Heart left ventricle (tissue), 16 donors: ENCODE measurements at regions not wholly inside any gene's neighbourhood (a gene's known extent, or its start where the extent isn't known, plus 50 kb on each side); places are given as distances from the start of the nearest gene placed in this dataset.

Experiments used
- ATAC-seq, 4 donors: fragments of 200-7000 bp; cut with Tn5 transposase; one replicate each; pipeline ENCODE4 v1.9.1; 2020 to 2022; ENCODE audit warnings: moderate library complexity in 4 of 4, mild to moderate bottlenecking in 3 of 4, moderate number of reproducible peaks in 1 of 4
- DNase-seq, 5 donors: peaks; one replicate each; pipeline ENCODE4 v3.0.0-alpha.2; 2020
- H3K27ac ChIP-seq, 12 donors: fragments of 200-600 bp; sonication (generic) in 4 of 12; one replicate each; pipeline versions ENCODE4 v1.5.0 to v1.8.0; 2016 to 2022; ENCODE audit warnings: mild to moderate bottlenecking in 2 of 12
- H3K27me3 ChIP-seq, 9 donors: fragments of 200-600 bp; sonication (generic) in 2 of 9; one replicate each; pipeline versions ENCODE4 v1.5.1 to v1.8.0; 2016 to 2022; ENCODE audit warnings: mild to moderate bottlenecking in 3 of 9
- H3K36me3 ChIP-seq, 9 donors: fragments of 200-600 bp; sonication (generic) in 2 of 9; one replicate each; pipeline versions ENCODE4 v1.5.0 to v1.8.0; 2018 to 2022; ENCODE audit warnings: mild to moderate bottlenecking in 2 of 9
- H3K4me1 ChIP-seq, 12 donors: fragments of 200-600 bp; sonication (generic) in 4 of 12; one replicate each; pipeline versions ENCODE4 v1.5.0 to v1.8.0; 2016 to 2022; ENCODE audit warnings: mild to moderate bottlenecking in 3 of 12
- H3K4me3 ChIP-seq, 12 donors: fragments of 200-600 bp; sonication (generic) in 4 of 12; one replicate each; pipeline versions ENCODE4 v1.5.0 to v1.8.0; 2017 to 2022; ENCODE audit warnings: mild to moderate bottlenecking in 9 of 12, moderate library complexity in 4 of 12
- H3K9me3 ChIP-seq, 12 donors: fragments of 200-600 bp; sonication (generic) in 4 of 12; one replicate each; pipeline versions ENCODE4 v1.5.0 to v1.8.0; 2016 to 2022; ENCODE audit warnings: mild to moderate bottlenecking in 1 of 12
- CTCF ChIP-seq, 12 donors: fragments of 200-600 bp; sonication (generic) in 4 of 12; IDR thresholded peaks; one replicate each; pipeline versions ENCODE4 v1.5.0 to v1.8.0; 2018 to 2022; ENCODE audit warnings: antibody characterized with exemption in 12 of 12, mild to moderate bottlenecking in 5 of 12
- POLR2A ChIP-seq, 2 donors: fragments of 450-650 bp; IDR thresholded peaks; one replicate each; pipeline ENCODE4 v1.6.1; 2017; ENCODE audit warnings: antibody characterized with exemption in 2 of 2, mild to moderate bottlenecking in 2 of 2, moderate library complexity in 2 of 2
- WGBS, 4 donors: extraction: QIAGEN DNeasy Blood & Tissue Kit in 2 of 4; methylation state at CpG; one replicate each; pipeline versions ENCODE4 v1.1.5 to v1.1.7; 2013 to 2018; 5-methylcytosine and 5-hydroxymethylcytosine counted together
- intact Hi-C, 10 donors: fragments of 100-400 bp; cut with DNase I; formaldehyde crosslinking; loops; one replicate each; pipeline versions ENCODE4 v1.11.1 to v1.14.2; 2022
- donor health status: ischemic (EF 13 %, LVEDD 7.1; RV severe dilation, severe dysfunction).
- donor health status: healthy with polysubstance abuse.
- donor health status: DM: no; HTN: yes; CAD: no.
- donor health status: DM: no; HTN: no; CAD: no.
- donor health status: ischemic (EF 25% LVEDD 6.9; RV normal size, moderate dysfunction).
- donor health status: ischemic (EF 25% LVEDD 5.7; RV mildly dilated, moderate dysfunction).
- donor health status: healthy.
- donor health status: DM: yes; HTN: yes; CAD: no.
- donor health status: ischemic (EF 35%, LVEDD 5.7; RV mildly dilated, moderate dysfunction).
- donor health status: nonischemic (EF 11% LVEDD 7.7; RV severe dilation, severe dysfunction).
- donor health status: DM: yes; HTN: yes; CAD: no.
- donor health status: PGD.
- donor health status: ischemic (EF 29% LVEDD 5.4; RV normal size, mild dysfunction).
- donor health status: nonischemic (EF 23%, LVEDD 6.1; RV moderate dilation, normal function).

- Histone ChIP-seq H3K4me1 (no peaks in the 10 kb centered on the region), H3K27me3 (no peaks in the 10 kb centered on the region), H3K27ac (no peak overlapping the region), H3K36me3 (no peaks in the 10 kb centered on the region), H3K4me3 (no peak overlapping the region), H3K9me3 (peaks cover 0 to 7% (median 0%) of the 10 kb centered on the region in 12 donors)
- TF ChIP-seq POLR2A (IDR thresholded peaks at IDR 0.05) (no peak), CTCF (IDR thresholded peaks at IDR 0.05) (no peak)
- no peak for DNase-seq
- no peak for ATAC-seq
- intact Hi-C loops, result no loop called here
- WGBS, 4 donors, result 71 to 75% (median 73%) methylated on average over 4 of the region's 4 CpGs
These were observed 359.3 kb downstream of the EFNB2 start for GRCh38 chr13:106176117-106176516.

DNA sequence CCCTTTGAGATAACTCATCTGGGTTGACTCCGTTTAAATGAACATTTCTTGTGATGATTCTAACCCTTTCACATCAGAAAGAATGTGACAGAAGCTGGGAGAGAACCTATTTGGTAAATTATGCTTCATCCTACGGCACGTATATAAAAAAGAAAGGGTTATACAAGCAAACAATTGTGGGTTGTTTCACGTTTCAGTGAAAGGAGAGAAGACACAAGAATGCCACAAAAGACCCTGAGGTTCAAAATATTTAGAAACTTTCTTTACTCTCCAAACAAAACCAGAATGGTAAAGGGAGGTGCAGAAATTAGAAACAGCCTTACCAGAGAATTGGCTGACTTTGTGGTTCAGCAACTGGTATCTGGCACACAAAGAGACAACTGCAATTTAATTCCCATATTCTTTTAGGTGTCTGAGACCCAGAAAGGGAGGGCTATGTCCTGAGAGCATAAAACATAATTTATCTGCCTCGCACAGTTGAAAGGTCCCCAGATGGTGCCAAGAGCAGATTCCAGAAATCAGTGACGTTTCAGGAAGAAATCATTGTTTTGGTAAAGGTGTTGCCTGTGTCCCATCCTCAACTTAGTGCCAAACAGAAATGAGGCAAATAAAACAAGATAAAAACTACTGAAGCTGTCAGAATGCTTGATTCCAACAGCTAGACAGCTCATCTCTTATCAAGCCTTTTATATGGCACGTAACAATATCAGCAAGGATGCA is 361.4 kb downstream of the EFNB2 start:
- Histone ChIP-seq H3K27ac (no peak overlapping the region), H3K27me3 (no peaks in the 10 kb centered on the region), H3K4me3 (no peak overlapping the region), H3K4me1 (no peaks in the 10 kb centered on the region), H3K9me3 (no peaks in the 10 kb centered on the region), H3K36me3 (no peaks in the 10 kb centered on the region)
- intact Hi-C loops, result no loop called here
- DNase-seq (no peak), ATAC-seq (no peak)
- WGBS, 4 donors, result 59 to 72% (median 63%) methylated on average over 7 of the region's 7 CpGs
- TF ChIP-seq CTCF (IDR thresholded peaks at IDR 0.05) (no peak), POLR2A (IDR thresholded peaks at IDR 0.05) (no peak)

DNA sequence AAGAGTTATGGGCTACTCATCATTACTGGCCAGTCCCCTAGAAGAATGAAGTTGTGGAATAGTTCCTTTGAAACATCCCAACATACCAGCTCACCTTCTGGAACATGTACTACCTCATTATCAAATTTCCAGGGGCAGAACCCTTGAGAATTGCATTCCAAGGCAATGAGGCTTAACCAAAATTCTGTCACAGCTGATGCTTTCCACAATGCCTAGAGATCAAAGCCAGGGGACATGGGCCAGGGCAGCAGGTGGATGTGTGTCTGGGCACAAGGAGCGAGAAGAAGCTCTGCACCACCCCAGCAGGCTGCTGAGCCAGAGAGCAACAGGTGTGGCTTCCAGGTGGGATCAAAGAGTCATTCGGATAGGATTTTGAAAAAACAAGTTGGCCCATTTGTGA is 362.1 kb downstream of the EFNB2 start:
- no peaks in the 10 kb centered on the region for H3K9me3 ChIP-seq
- WGBS, 4 donors, result 77 to 93% (median 83%) methylated on average over 2 of the region's 2 CpGs
- intact Hi-C loops, result no loop called here

More for the DNA sequence above, 362.1 kb downstream of the EFNB2 start:
- Histone ChIP-seq H3K27me3 (no peaks in the 10 kb centered on the region), H3K4me3 (no peak overlapping the region), H3K36me3 (no peaks in the 10 kb centered on the region), H3K4me1 (no peaks in the 10 kb centered on the region), H3K27ac (no peak overlapping the region)
- ATAC-seq (no peak), DNase-seq (no peak)
- no peak for TF ChIP-seq POLR2A (IDR thresholded peaks at IDR 0.05)
- TF ChIP-seq CTCF (IDR thresholded peaks at IDR 0.05), result no peak
